ENCODE measurements at regions not wholly inside any gene's neighbourhood (a gene's known extent, or its start where the extent isn't known, plus 50 kb on each side); places are given as distances from the start of the nearest gene placed in this dataset.

DNA sequence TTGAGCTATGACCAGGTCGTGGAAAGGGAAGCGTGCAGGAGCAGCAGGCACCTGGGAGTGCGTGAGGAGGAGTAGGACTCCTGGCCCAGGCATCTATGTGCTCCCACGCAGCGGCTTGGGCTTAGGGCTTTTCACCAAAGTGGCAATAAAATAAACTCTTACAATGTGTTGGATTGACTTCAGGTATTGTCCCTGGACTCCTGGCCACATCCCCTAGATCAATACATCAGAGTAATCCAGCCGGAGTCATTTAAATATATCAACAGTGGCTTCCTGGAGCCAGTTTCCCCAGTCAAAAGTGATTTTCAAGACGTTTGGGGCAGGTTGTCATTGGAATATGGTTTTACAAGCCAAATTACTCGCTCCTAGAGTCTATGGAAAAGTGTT lies 344.4 kb downstream of the WDR11 start:
- no peaks in the 10 kb centered on the region for H3F3A ChIP-seq (ENCODE audit: low read depth)
- no peak overlapping the region for H3K9ac ChIP-seq (ENCODE audit: low read depth, low read length, poor library complexity, severe bottlenecking)
- no peaks in the 10 kb centered on the region for H3K4me1 ChIP-seq (ENCODE audit: insufficient read depth, low read length, poor library complexity, severe bottlenecking)
- H3K9me3 ChIP-seq (ENCODE audit: insufficient read depth, low read depth, low read length): no peaks in the 10 kb centered on the region
- no peak overlapping the region for H3K4me3 ChIP-seq (ENCODE audit: low read length, poor library complexity, severe bottlenecking)
- TF ChIP-seq EZH2phosphoT487 (IDR thresholded peaks at IDR 0.05; ENCODE audit: borderline replicate concordance) (no peak), CTCF (conservative IDR thresholded peaks at IDR 0.05; ENCODE audit: low read length) (no peak)
- no peaks in the 10 kb centered on the region for H3K36me3 ChIP-seq (ENCODE audit: insufficient read depth, low read length)
- no peak overlapping the region for H3K4me2 ChIP-seq (ENCODE audit: low read depth, low read length, poor library complexity, severe bottlenecking)
- no peaks in the 10 kb centered on the region for H3K27me3 ChIP-seq (ENCODE audit: insufficient read depth, low read length, poor library complexity, severe bottlenecking)
- H3K79me2 ChIP-seq (ENCODE audit: insufficient read depth, low read length): no peaks in the 10 kb centered on the region
- H4K20me1 ChIP-seq (ENCODE audit: insufficient read depth, low read length, poor library complexity, severe bottlenecking): no peaks in the 10 kb centered on the region
- no peaks in the 10 kb centered on the region for H3K9me2 ChIP-seq (replicated peaks; ENCODE audit: low read depth, low read length)
- no peak overlapping the region for H2AFZ ChIP-seq (ENCODE audit: low read length)

DNA sequence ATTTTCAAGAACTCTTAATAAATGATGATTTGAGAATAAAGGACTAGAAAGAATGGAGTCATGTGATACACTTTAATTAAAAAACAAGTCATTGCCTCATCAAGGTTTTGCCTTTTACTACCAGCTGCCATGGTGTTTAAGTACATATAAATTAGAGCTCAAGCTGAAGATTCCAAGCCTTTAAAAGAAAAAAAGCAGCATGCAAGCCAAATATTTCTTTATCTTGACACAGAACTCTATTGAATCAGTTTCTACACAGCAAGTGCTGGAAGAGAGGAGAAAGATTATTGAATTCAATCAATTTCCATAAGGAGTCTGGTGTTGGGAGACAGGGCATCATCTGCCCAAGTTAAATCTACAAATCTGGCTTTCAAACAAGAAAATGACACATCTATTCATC lies 347.9 kb downstream of the WDR11 start:
- H3K4me1 ChIP-seq (ENCODE audit: insufficient read depth, low read length, poor library complexity, severe bottlenecking): no peaks in the 10 kb centered on the region
- H3K36me3 ChIP-seq (ENCODE audit: insufficient read depth, low read length): no peaks in the 10 kb centered on the region
- H3K79me2 ChIP-seq (ENCODE audit: insufficient read depth, low read length): no peaks in the 10 kb centered on the region
- no peak overlapping the region for H3K4me2 ChIP-seq (ENCODE audit: low read depth, low read length, poor library complexity, severe bottlenecking)
- H3F3A ChIP-seq (ENCODE audit: low read depth): no peaks in the 10 kb centered on the region
- TF ChIP-seq CTCF (conservative IDR thresholded peaks at IDR 0.05; ENCODE audit: low read length): no peak
- no peak for TF ChIP-seq EZH2phosphoT487 (IDR thresholded peaks at IDR 0.05; ENCODE audit: borderline replicate concordance)
- H3K9me2 ChIP-seq (replicated peaks; ENCODE audit: low read depth, low read length): no peaks in the 10 kb centered on the region
- no peak overlapping the region for H3K4me3 ChIP-seq (ENCODE audit: low read length, poor library complexity, severe bottlenecking)
- no peak overlapping the region for H3K9ac ChIP-seq (ENCODE audit: low read depth, low read length, poor library complexity, severe bottlenecking)
- no peak overlapping the region for H2AFZ ChIP-seq (ENCODE audit: low read length)
- H4K20me1 ChIP-seq (ENCODE audit: insufficient read depth, low read length, poor library complexity, severe bottlenecking): no peaks in the 10 kb centered on the region
- H3K9me3 ChIP-seq (ENCODE audit: insufficient read depth, low read depth, low read length): no peaks in the 10 kb centered on the region; the same call in 1 of the 2 replicates
- no peaks in the 10 kb centered on the region for H3K27me3 ChIP-seq (ENCODE audit: insufficient read depth, low read length, poor library complexity, severe bottlenecking)

- Histone ChIP-seq H3K9ac (ENCODE audit: low read depth, low read length, poor library complexity, severe bottlenecking) (no peak overlapping the region), H3K9me3 (ENCODE audit: insufficient read depth, low read depth, low read length) (no peaks in the 10 kb centered on the region; the same call in 1 of the 2 replicates), H3K4me1 (ENCODE audit: insufficient read depth, low read length, poor library complexity, severe bottlenecking) (no peaks in the 10 kb centered on the region), H3K4me3 (ENCODE audit: low read length, poor library complexity, severe bottlenecking) (no peak overlapping the region), H3K27me3 (ENCODE audit: insufficient read depth, low read length, poor library complexity, severe bottlenecking) (no peaks in the 10 kb centered on the region), H3K36me3 (ENCODE audit: insufficient read depth, low read length) (no peaks in the 10 kb centered on the region), H2AFZ (ENCODE audit: low read length) (no peak overlapping the region), H4K20me1 (ENCODE audit: insufficient read depth, low read length, poor library complexity, severe bottlenecking) (no peaks in the 10 kb centered on the region), H3K4me2 (ENCODE audit: low read depth, low read length, poor library complexity, severe bottlenecking) (no peak overlapping the region), H3K9me2 (replicated peaks; ENCODE audit: low read depth, low read length) (no peaks in the 10 kb centered on the region), H3K79me2 (ENCODE audit: insufficient read depth, low read length) (no peaks in the 10 kb centered on the region), H3F3A (ENCODE audit: low read depth) (no peaks in the 10 kb centered on the region)
- TF ChIP-seq EZH2phosphoT487 (IDR thresholded peaks at IDR 0.05; ENCODE audit: borderline replicate concordance) (no peak), CTCF (conservative IDR thresholded peaks at IDR 0.05; ENCODE audit: low read length) (no peak)
These were observed 354.5 kb downstream of the WDR11 start for GRCh38 chr10:121205625-121206024.
